Mesendoderm (in vitro differentiated cells): ENCODE measurements at regions not wholly inside any gene's neighbourhood (a gene's known extent, or its start where the extent isn't known, plus 50 kb on each side); places are given as distances from the start of the nearest gene placed in this dataset.

Experiments
- DNase-seq: peaks from one replicate; pipeline ENCODE4 v3.0.0; 2013
- H2AK5ac ChIP-seq: 2 replicates; pipeline ENCODE4 v1.6.1; 2013; ENCODE audit warnings: low read length, inconsistent platforms
- H2BK120ac ChIP-seq: 2 replicates; pipeline ENCODE4 v1.6.1; 2013; ENCODE audit warnings: low read depth, mild to moderate bottlenecking, low read length, moderate library complexity, mixed read lengths
- H2BK15ac ChIP-seq: replicated peaks from 2 replicates; pipeline ENCODE4 v1.6.1; 2013; ENCODE audit warnings: low read depth, mild to moderate bottlenecking, moderate library complexity
- H2BK5ac ChIP-seq: 2 replicates; pipeline ENCODE4 v1.6.1; 2013; ENCODE audit warnings: low read length, inconsistent platforms
- H3K18ac ChIP-seq: 2 replicates; pipeline ENCODE4 v1.6.1; 2013; ENCODE audit warnings: mild to moderate bottlenecking, low read length, mixed read lengths
- H3K23ac ChIP-seq: one replicate; pipeline ENCODE4 v1.6.1; 2013; ENCODE audit warnings: low read length
- H3K27ac ChIP-seq: 2 replicates; pipeline ENCODE4 v1.5.1; 2013; ENCODE audit warnings: low read depth, mild to moderate bottlenecking, inconsistent platforms, low read length, moderate library complexity
- H3K27me3 ChIP-seq: 2 replicates; pipeline ENCODE4 v1.6.1; 2013; ENCODE audit warnings: low read length, control low read depth, mild to moderate bottlenecking, inconsistent platforms; ENCODE audit not compliant: insufficient read depth, poor library complexity
- H3K36me3 ChIP-seq: 2 replicates; pipeline ENCODE4 v1.6.1; 2013; ENCODE audit warnings: low read length, inconsistent platforms; ENCODE audit not compliant: control insufficient read depth, insufficient read depth
- H3K4ac ChIP-seq: one replicate; pipeline ENCODE4 v1.6.1; 2013; ENCODE audit warnings: low read depth, mild to moderate bottlenecking, low read length, moderate library complexity
- H3K4me1 ChIP-seq: 2 replicates; pipeline ENCODE4 v1.6.1; 2013; ENCODE audit warnings: low read depth, low read length, inconsistent platforms; ENCODE audit not compliant: control insufficient read depth
- H3K4me2 ChIP-seq: 2 replicates; pipeline ENCODE4 v1.6.1; 2013; ENCODE audit warnings: low read length
- H3K4me3 ChIP-seq: 2 replicates; pipeline ENCODE4 v1.5.1; 2013; ENCODE audit warnings: mild to moderate bottlenecking, low read length
- H3K56ac ChIP-seq: one replicate; pipeline ENCODE4 v1.6.1; 2013; ENCODE audit warnings: low read length
- H3K79me1 ChIP-seq: 2 replicates; pipeline ENCODE4 v1.6.1; 2013; ENCODE audit warnings: low read length, inconsistent platforms
- H3K79me2 ChIP-seq: 2 replicates; pipeline ENCODE4 v1.6.1; 2013; ENCODE audit warnings: mild to moderate bottlenecking, low read length; ENCODE audit not compliant: control insufficient read depth, insufficient read depth
- H3K9ac ChIP-seq: 2 replicates; pipeline ENCODE4 v1.6.1; 2013; ENCODE audit warnings: low read length, inconsistent platforms
- H4K5ac ChIP-seq: one replicate; pipeline ENCODE4 v1.6.1; 2013; ENCODE audit warnings: low read length
- H4K8ac ChIP-seq: one replicate; pipeline ENCODE4 v1.6.1; 2013; ENCODE audit warnings: low read depth, mild to moderate bottlenecking, control low read depth, low read length, moderate library complexity
- WGBS: extraction: QIAGEN DNeasy Blood & Tissue Kit; methylation state at CpG from one replicate; pipeline ENCODE4 v1.1.7; 2013; ENCODE audit warnings: low lambda C conversion rate, missing lambda C conversion rate; ENCODE audit not compliant: insufficient coverage; ENCODE audit errors: extremely low coverage; 5-methylcytosine and 5-hydroxymethylcytosine counted together

DNA sequence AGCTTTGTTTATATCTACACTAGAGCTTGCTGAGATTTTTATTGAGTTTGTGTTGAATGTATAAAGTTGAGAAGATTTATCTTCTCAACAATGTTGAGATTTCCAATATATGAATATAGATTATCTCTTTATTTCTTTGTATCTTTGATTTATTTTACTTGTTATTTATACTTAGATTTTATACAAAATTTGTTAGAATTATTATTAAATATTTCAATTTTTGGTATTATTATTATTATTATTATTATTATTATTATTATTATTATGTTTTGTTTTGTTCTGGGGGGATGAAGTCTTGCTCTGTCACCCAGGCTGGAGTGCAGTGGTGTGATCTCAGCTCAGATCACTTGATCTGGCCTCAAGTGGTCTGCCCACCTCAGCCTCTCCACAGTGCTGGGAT, 322.5 kb downstream of the PPARGC1A start:
- Histone ChIP-seq H3K9ac (no peak overlapping the region), H4K5ac (no peak overlapping the region), H3K27ac (no peak overlapping the region)

GRCh38 chr4:23560748-23561147, 329.1 kb downstream of the PPARGC1A start:
- DNase-seq, result no peak
- no peak overlapping the region for H3K23ac ChIP-seq
- H2BK15ac ChIP-seq, result no peak overlapping the region
- H2BK5ac ChIP-seq, result no peak overlapping the region
- H4K8ac ChIP-seq, result no peak overlapping the region
- no peak overlapping the region for H3K4ac ChIP-seq
- H3K79me2 ChIP-seq, result no peaks in the 10 kb centered on the region
- no peak overlapping the region for H3K27ac ChIP-seq
- no peak overlapping the region for H3K56ac ChIP-seq
- H3K4me1 ChIP-seq, result no peaks in the 10 kb centered on the region
- H2AK5ac ChIP-seq, result no peak overlapping the region
- no peak overlapping the region for H3K9ac ChIP-seq
- WGBS, result no CpG with 5 or more reads among the region's 2 CpGs
- H3K4me3 ChIP-seq, result no peak overlapping the region
- H3K4me2 ChIP-seq, result no peak overlapping the region
- no peak overlapping the region for H2BK120ac ChIP-seq
- no peaks in the 10 kb centered on the region for H3K36me3 ChIP-seq
- no peak overlapping the region for H3K18ac ChIP-seq
- no peaks in the 10 kb centered on the region for H3K27me3 ChIP-seq
- H4K5ac ChIP-seq, result no peak overlapping the region
- H3K79me1 ChIP-seq, result no peaks in the 10 kb centered on the region

More for the DNA sequence above, 322.5 kb downstream of the PPARGC1A start:
- Histone ChIP-seq H4K8ac (no peak overlapping the region), H3K79me1 (no peaks in the 10 kb centered on the region), H3K23ac (no peak overlapping the region), H3K4me2 (no peak overlapping the region), H3K79me2 (no peaks in the 10 kb centered on the region), H3K4ac (no peak overlapping the region), H3K27me3 (no peaks in the 10 kb centered on the region), H3K4me3 (no peak overlapping the region), H2BK120ac (no peak overlapping the region), H3K56ac (no peak overlapping the region), H2BK5ac (no peak overlapping the region), H3K4me1 (no peaks in the 10 kb centered on the region), H2BK15ac (no peak overlapping the region), H3K18ac (no peak overlapping the region), H2AK5ac (no peak overlapping the region), H3K36me3 (no peaks in the 10 kb centered on the region)
- no peak for DNase-seq

DNA sequence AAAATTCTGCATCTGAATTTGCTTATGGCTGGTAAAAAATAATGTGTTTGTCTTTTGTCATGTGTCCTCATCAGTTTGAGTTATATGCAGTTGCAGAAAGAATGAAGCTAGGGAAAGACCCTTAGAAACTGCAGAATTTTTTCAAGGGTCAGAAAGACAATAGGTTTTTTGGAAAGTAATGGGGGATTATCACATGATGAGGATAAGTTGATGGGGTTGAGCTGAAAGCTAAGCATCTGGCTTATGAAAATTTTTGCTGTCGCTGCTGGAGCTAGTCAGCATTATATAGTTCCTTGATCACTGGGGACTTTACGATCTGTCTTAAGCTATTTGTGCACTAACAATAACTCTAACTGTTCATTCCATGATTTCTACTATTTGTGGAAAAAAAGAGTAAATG, 331.7 kb downstream of the PPARGC1A start:
- no peak overlapping the region for H4K5ac ChIP-seq
- no peak overlapping the region for H3K18ac ChIP-seq
- DNase-seq, result no peak
- H3K23ac ChIP-seq, result no peak overlapping the region
- H2AK5ac ChIP-seq, result no peak overlapping the region
- no peak overlapping the region for H4K8ac ChIP-seq
- H3K4me1 ChIP-seq, result no peaks in the 10 kb centered on the region
- H2BK15ac ChIP-seq, result no peak overlapping the region
- H3K56ac ChIP-seq, result no peak overlapping the region
- H3K27me3 ChIP-seq, result no peaks in the 10 kb centered on the region
- no peak overlapping the region for H3K4me3 ChIP-seq
- H3K27ac ChIP-seq, result no peak overlapping the region
- H3K4me2 ChIP-seq, result no peak overlapping the region
- H3K9ac ChIP-seq, result no peak overlapping the region
- H3K36me3 ChIP-seq, result no peaks in the 10 kb centered on the region
- H2BK120ac ChIP-seq, result no peak overlapping the region
- no peak overlapping the region for H3K4ac ChIP-seq
- H3K79me1 ChIP-seq, result no peaks in the 10 kb centered on the region
- no peaks in the 10 kb centered on the region for H3K79me2 ChIP-seq
- no peak overlapping the region for H2BK5ac ChIP-seq
- WGBS, result no CpG with 5 or more reads among the region's 2 CpGs

DNA sequence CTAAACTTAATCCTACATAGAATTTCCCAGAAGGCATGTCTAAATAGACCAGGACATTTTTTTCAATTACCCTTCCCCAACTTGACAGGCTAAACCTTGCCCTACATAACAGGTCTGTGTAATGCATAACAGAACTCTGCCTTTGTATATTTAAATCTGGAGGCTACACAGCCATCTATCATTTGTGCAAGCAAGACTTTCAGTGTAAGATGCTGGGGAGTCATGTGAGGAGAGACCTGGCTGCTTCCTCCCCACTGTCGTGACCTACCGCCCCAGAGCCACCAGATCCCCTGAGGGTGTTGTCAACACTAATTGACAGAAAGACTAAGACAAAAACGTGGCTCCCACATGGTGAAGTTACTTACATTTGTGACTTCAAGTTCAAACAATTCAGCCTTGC, 342.2 kb downstream of the PPARGC1A start:
- no peak overlapping the region for H3K18ac ChIP-seq
- no peaks in the 10 kb centered on the region for H3K79me2 ChIP-seq
- no peak overlapping the region for H2BK5ac ChIP-seq
- H3K36me3 ChIP-seq, result no peaks in the 10 kb centered on the region
- no peak overlapping the region for H3K4me2 ChIP-seq
- no peak overlapping the region for H4K8ac ChIP-seq
- no peaks in the 10 kb centered on the region for H3K4me1 ChIP-seq
- H3K27me3 ChIP-seq, result no peaks in the 10 kb centered on the region
- H2AK5ac ChIP-seq, result no peak overlapping the region
- H3K56ac ChIP-seq, result no peak overlapping the region
- no peak overlapping the region for H3K4me3 ChIP-seq
- H3K9ac ChIP-seq, result no peak overlapping the region
- DNase-seq, result peak; percentile 2
- H3K23ac ChIP-seq, result no peak overlapping the region
- H3K4ac ChIP-seq, result no peak overlapping the region
- no peak overlapping the region for H2BK120ac ChIP-seq
- H2BK15ac ChIP-seq, result no peak overlapping the region
- H4K5ac ChIP-seq, result no peak overlapping the region
- H3K27ac ChIP-seq, result no peak overlapping the region
- no peaks in the 10 kb centered on the region for H3K79me1 ChIP-seq
- WGBS, result no CpG with 5 or more reads among the region's 3 CpGs

GRCh38 chr4:23547096-23547495, 342.8 kb downstream of the PPARGC1A start:
- Histone ChIP-seq H3K36me3 (no peaks in the 10 kb centered on the region), H4K8ac (no peak overlapping the region), H3K4ac (no peak overlapping the region), H3K23ac (no peak overlapping the region), H3K56ac (no peak overlapping the region), H3K79me2 (no peaks in the 10 kb centered on the region), H3K4me2 (no peak overlapping the region), H2BK5ac (no peak overlapping the region), H3K27me3 (no peaks in the 10 kb centered on the region), H3K27ac (no peak overlapping the region), H3K4me3 (no peak overlapping the region), H3K9ac (no peak overlapping the region), H3K4me1 (no peaks in the 10 kb centered on the region), H3K79me1 (no peaks in the 10 kb centered on the region), H2AK5ac (no peak overlapping the region), H3K18ac (no peak overlapping the region), H2BK120ac (no peak overlapping the region), H4K5ac (no peak overlapping the region), H2BK15ac (no peak overlapping the region)
- peak; percentile 3 for DNase-seq
- WGBS, result no CpG with 5 or more reads among the region's 2 CpGs

GRCh38 chr4:23539969-23540569, 349.8 kb downstream of the PPARGC1A start:
- no peaks in the 10 kb centered on the region for H3K4me1 ChIP-seq
- WGBS, result no CpG with 5 or more reads among the region's 5 CpGs
- no peaks in the 10 kb centered on the region for H3K79me2 ChIP-seq
- no peak overlapping the region for H3K18ac ChIP-seq
- H4K8ac ChIP-seq, result no peak overlapping the region
- no peak overlapping the region for H2BK15ac ChIP-seq
- H3K27me3 ChIP-seq, result no peaks in the 10 kb centered on the region
- no peak overlapping the region for H4K5ac ChIP-seq
- no peak overlapping the region for H2AK5ac ChIP-seq
- H3K56ac ChIP-seq, result no peak overlapping the region
- H3K27ac ChIP-seq, result no peak overlapping the region
- no peak overlapping the region for H3K4me3 ChIP-seq
- no peak for DNase-seq
- H3K36me3 ChIP-seq, result no peaks in the 10 kb centered on the region
- H3K79me1 ChIP-seq, result no peaks in the 10 kb centered on the region
- no peak overlapping the region for H3K23ac ChIP-seq
- H3K4ac ChIP-seq, result no peak overlapping the region
- no peak overlapping the region for H2BK120ac ChIP-seq
- H3K4me2 ChIP-seq, result no peak overlapping the region
- H3K9ac ChIP-seq, result no peak overlapping the region
- H2BK5ac ChIP-seq, result no peak overlapping the region
